HG02588 (cell line): ENCODE measurements at regions not wholly inside any gene's neighbourhood (a gene's known extent, or its start where the extent isn't known, plus 50 kb on each side); places are given as distances from the start of the nearest gene placed in this dataset.
"Not testable (repeated sequence)": the region's sequence is repeated elsewhere in the genome, so short reads cannot be mapped to it uniquely, and the experiment has no call there.

Experiments
- ATAC-seq: cut with Tn5 transposase; IDR thresholded peaks from one replicate; pipeline ENCODE4 v1.9.1; 2021; ENCODE audit warnings: mild to moderate bottlenecking, moderate library complexity; ENCODE audit not compliant: unreplicated experiment

DNA sequence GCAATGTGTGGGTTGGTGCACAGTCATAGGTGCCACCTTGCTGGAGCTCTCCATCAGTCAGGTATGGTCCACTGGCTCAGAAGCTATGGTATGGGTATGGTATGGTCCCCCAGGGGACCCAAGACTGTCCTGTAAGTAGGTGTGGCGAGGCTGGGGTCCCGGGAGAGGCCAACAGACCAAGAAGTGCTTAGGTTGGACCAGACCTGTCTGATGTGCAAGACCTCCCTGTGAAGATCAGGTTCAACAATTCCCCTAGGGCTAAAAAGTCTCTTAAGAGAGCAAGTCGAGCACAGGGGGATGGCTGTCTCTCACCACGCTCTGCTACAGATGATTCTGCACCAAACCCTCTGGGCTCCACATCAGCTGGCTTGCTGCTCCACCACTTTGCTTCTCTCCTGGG, 1145.0 kb downstream of the RPA4 start:
- no peak for ATAC-seq

DNA sequence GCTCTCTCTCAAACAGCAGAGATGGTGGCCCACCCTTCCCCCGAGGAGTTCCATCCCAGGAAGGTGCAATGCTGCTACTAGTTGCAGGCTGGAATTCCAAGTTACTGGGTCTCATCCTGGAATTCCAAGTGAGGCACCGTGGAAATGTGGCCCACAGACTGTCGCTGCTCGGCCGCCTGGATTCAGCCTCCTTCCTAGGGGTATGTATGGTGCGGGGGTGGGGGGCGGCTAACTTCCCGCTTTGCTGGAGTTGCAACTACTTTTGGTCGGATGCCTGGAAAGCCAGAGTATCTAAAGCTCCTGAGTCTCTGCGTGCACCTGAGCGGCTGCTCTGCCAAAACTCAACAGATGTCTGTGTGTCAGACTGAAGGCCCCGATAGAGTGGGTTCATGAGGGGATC, 1146.2 kb downstream of the RPA4 start:
- no peak for ATAC-seq

DNA sequence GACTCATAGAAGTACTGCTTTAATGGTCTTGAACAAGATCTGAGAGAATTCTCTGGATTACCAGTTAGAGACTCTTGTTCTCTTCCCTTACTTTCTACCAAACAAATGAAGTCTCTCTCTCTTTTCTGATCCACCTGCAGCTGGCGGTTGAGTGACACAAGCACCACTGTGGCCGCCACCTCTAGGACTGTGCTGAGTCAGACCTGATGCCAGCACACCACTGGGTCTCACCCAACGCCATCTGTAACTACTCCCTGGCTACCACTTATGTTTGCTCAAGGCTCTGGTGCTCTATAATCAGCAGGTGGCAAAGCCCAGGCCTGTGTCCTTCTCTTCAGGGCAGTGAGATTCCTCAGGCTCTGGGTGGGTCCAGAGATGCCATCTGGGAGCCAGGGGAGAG, 1173.5 kb downstream of the RPA4 start:
- no peak for ATAC-seq

DNA sequence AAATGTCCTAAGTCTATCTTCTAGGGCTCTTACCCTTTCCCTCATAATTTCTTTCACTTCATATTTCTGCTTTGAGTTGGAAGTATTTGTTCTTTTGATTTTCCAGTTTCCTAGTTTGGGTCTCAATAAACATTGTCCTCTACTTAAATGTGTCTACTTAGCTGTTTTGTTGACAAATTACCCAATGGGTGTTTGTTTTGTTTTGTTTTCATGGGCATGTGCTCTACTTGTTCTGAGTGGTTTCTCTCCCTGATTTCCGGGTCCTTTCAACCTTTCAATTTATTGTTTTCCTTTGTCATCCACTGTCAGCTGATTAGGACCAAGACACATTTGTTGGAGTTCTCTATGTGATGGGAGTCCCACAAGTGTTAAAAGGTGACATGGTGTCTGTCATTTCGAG, 1181.4 kb downstream of the RPA4 start:
- no peak for ATAC-seq

DNA sequence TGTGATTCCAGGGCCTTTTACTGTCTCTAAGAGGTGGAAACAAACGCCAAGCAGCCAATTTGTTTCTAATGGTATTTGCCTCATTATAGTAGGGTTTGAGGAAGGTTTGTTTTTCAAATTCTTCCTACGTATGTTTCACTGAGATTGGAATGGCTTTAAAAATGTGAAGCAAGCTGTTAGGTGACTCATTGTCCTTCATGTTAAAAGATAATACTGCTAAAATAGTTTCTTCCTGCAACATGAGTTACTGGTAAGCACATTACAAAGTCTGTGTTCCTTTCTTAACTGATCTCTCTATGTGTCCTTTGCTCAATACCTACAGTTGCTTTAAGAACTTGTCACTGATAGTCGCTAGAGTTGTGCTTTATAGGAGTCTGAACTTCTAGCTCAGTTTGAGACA, 1183.9 kb downstream of the RPA4 start:
- ATAC-seq, result no peak

DNA sequence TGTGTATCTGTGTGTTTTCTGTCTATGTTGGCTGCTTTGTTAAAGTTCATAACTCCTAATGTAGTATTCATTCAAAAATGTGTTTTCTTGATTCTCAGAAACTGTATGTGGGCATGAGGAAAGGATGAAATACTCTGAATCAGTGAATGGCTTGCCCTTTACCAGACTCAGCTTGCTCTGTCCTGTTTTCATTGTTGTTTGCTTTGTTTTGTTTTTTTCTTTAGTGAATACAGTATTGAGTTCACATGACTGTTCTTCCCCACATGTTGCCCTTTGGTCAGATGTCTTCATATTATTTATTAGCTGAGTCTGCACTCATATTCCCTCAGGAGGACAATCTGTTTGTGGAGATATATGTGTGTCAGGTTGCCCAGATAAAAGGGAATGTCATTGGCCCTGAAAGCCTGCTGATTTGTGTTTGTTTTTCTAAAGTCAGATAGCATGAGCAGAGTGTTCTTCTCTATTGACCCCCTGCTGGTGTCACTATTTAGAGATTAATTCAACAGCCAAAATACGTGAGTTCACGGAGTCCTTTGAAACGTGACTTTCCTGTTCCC, 1184.4 kb downstream of the RPA4 start:
- ATAC-seq, result no peak

DNA sequence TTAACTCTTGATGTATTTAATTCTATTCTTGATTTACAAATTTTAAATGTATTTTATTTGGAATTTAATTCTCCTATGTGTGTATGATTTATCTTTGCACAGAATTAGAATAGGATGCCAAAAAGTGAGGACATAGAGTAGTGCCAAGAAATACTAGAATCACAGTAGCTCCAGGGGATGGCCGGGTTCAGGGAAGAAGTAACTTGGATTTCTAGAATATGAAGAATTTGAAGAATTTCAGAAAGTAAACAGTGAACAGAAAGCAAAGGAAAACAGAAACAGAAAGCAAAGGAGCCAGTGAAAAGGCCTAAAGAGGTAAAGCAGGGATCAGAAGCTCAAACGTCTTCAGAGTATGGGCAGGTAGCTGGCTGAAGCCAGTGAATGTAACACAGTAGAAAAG, 1187.6 kb downstream of the RPA4 start:
- ATAC-seq, result no peak

DNA sequence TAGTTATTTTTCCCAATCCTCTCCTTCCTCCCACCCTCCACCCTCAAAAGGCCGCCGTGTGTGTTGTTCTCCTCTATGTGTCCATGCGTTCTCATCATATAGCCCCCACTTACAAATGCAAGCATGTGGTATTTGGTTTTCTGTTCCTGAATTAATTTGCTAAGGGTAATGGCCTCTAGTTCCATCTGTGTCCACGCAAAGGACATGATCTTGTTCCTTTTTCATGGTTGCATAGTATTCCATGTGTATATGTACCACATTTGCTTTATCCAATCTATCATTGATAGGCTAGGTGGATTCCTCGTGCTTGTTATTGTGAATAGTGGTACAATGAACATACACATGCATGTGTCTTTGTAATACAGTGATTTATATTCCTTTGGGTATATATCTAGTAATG, 1193.7 kb downstream of the RPA4 start:
- ATAC-seq, result no peak

DNA sequence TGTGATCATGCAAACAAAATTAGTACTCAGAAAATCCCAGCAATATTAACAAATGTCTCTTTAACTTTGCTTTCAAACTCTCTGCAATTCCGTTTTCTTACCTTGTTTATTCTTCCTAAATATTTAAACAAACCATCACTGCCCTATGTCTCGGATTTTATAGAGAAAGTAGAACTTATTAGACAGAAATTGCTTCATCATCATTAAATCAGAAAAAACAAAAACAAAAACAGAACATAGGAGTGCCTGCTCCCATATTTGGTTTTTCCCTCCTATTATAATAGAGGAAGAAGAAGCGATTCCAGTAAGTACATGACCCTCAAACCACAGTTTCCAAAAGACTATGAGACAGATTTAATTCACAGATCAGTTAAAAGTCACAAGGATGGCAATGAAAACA, 1228.0 kb downstream of the RPA4 start:
- no peak for ATAC-seq

DNA sequence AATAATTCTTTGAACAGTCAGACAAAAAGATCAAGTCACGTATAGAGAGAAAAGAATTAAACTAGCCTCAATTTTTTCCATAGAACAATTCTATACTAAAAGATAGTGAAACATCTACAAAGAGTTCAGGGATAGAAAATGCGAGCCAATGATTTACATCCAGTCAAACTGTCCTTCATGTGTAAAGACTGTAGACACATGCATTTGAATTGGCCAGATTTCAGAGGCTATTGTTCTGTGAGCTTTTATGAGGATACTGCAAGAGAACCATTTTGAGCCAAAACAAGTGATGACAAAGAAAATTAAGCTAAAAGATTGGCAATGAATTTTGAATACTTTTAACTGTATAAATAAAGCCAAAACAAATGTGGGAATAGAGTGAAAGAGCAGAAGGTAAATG, 1230.3 kb downstream of the RPA4 start:
- no peak for ATAC-seq

DNA sequence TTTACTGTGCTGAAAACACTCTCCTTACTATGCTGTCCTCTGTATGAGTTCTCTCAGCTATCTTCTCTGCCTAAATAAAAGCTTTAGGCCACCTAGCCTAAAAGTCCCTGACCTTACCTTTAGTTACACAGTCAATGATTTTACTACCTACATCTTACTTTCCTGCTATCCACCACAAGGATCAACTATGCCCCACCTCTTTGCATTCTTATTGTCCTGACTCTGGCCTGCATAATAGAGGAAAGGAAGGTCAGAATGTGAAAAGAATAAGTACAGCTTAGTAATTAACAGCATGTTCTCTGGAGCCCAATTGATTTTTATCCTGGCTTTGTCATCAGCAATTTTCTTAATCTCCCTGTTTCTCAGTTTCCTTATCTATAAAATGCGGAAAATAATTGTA, 1257.8 kb downstream of the RPA4 start:
- ATAC-seq, result no peak

DNA sequence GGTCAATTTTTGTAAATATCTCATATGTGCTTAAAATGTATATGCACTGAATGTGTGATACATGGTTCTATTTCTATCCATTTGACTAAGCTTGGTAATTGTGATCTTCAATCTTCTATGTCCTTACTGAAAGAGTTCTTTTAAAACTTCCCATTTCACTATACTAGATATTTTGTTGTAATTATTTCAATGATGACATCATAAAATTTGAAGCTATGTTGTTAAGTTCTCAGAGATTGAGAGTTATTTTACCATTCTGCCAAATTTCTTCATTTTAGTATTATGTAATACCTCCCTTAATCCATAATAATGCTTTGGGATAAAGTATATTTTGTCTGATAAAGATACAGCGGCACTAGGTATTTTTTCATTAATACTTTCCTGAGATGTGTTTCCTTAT, 1307.3 kb downstream of the RPA4 start:
- no peak for ATAC-seq

DNA sequence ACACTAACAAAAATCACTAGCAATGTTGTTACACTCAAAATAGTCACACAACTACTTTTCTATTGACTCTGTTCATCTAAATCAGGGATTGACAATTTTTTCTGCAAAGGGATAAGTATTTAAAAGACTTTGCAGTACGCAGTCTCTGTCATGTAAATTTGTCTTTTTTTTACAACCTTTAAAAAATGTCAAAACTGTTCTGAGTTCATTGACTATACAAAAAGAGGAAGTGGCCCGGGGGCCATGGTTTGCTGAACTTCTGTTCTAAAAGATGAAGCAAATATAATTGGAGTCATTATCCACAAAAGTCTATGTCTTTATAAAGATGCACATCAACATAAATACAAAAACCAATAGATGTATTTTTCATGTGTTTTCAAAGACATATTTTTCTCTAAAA, 1310.3 kb downstream of the RPA4 start:
- ATAC-seq, result no peak

DNA sequence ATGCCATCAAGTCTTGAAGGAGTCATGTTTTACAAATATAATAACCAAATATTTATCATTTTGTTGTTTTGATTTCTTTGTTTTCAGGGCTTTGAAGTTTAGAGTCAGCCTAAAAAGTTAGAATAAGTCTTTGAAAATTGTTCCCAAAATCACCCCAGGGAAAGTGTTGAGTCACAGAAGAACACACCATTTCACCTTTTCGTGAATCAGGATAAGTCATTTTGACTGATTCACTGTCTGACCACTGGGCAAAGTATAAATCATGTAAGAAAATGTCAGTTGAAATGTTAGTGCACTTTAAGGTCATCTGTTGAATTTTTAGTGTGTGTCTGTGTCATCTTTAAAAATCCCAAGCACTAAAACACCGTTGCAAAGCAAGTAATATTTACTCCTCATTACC, 1320.1 kb downstream of the RPA4 start:
- ATAC-seq, result no peak

DNA sequence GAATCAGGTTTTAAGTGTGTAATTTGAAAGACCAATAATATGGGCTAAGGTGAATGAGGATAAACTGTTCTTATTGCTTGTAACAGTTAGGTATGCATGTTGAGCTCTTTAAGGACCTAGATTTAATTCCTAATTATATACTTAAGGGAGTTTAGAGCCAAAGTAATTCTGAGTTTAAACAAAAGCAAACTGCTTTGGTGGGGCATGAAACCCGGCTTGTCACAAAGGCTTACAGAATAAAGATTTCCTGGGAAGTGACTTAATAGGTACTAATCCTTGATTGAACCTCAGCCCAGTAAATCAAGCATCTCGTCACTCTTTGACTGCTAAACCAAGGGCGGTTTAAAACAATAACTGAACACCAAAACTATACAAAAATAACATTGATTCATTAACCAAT, 1324.2 kb downstream of the RPA4 start:
- no peak for ATAC-seq

DNA sequence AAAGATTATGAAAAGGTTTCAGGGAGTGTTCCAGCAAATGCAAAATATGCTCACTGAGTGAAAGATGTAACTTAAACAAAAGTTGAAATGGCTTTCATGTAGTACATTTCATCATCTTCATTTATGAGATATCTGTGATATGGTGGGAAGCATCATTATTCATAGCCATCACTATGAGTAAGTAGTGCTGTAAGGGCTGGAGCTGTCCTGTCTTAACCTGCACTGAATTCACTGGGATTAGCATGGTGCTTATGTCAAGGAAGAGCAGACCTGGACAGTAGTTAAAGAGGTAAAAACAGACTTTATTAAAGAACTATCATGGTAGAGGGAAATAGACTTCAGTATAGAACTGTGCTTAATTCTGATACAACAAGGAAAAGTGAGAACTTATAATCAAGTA, 1347.3 kb downstream of the RPA4 start:
- ATAC-seq, result no peak

DNA sequence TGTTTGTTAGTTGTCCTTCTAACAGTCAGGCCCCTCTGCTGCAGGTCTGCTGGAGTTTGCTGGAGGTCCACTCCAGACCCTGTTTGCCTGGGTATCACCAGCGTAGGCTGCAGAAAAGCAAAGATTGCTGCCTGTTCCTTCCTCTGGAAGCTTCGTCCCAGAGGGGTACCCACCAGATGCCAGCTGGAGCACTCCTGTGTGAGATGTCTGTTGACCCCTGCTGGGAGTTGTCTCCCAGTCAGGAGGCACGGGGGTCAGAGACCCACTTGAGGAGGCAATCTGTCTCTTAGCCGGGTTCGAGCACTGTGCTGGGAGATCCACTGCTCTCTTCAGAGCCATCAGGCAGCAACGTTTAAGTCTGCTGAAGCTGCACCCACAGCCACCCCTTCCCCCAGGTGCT, 1356.4 kb downstream of the RPA4 start:
- not testable (repeated sequence) for ATAC-seq

DNA sequence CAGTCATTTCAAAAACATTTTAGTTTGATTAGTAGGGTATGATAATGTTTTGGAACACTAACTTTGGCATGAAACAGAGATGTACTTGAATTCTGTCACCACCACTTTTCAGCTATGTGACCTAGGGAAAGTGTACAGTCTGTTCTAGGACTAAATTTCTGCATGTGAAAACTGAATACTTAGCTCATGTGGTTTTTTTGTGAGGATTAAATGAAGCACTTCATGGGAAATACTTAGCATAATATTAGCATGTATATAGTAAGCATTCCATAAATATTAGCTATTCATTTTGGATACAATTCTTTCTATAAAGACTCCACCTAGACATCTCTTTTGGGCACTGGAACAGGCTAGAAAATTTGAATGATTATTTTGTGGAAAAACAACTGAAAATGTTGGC, 1379.4 kb downstream of the RPA4 start:
- no peak for ATAC-seq

DNA sequence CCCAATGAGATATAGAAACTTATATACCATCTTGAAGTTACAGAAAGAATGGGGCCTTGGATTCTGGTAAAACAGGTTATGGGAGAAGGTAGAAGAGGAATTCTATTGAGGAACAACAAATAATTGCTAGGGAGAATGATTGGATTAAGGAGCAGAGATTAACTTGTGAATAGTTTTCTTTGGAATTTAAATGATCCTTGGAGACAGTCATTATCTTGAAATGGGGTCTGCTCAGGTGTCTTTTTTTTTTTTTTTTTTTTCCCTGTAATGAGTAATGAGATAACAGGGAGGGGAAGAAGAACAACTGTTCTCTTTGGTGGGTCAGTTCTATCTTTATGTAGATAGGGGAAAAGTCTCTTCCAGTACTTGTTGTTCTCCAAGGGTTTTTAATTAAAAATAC, 1406.0 kb downstream of the RPA4 start:
- no peak for ATAC-seq

DNA sequence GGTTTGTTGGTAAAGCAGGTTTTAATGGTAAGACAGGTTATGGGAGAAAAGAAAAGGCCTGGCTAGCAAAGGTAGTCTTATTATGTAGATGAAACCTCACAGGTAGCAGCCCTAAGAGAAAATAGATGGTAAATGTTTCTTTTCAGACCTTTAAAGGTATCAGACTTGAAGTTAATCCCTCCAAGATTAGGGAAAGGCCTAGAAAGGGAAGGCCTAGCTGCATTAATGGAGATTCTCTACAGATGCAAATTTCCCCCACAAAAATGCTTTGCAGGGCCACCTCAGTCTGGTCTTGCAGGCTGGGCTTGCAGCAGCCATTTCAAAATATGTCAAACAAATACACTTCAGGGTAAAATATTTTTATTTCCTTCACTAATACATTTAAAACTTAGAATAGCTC, 1410.6 kb downstream of the RPA4 start:
- ATAC-seq, result no peak

DNA sequence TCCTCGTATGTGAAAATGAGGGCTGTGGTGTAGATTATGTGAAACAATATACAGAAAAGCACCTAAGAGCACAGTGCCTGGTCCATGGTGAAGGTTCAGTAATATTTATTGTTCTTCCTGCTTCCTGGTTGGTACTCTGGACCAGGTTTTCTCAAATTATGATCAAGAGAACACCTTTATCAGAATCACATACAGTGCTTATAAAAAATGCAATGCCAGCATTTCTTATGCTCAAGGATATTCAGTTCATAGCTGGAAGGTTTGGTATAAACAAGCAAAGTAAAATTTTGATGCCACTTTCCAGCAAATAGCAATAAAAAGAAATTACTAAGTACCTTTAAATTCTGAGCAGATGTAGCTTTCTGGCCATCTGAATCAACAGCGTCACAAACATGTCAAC, 1412.4 kb downstream of the RPA4 start:
- no peak for ATAC-seq

DNA sequence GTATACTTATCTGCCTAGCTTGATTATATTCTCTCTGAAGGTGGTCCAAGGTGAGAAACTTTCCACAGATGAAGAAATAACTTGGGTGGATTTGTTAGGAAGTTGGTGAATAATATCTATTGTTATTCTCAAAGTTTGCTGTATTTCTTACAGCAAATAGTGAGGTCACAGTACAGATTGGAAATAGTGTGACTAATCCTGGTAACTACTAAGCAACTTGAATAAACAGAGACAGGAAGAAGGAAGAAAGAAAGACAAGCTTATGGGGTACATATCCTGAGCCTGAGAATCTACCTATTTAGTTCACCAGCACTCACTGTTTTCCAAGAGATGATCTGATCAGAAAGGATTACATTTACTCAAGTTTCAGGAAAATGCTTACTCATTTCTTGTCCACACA, 1416.1 kb downstream of the RPA4 start:
- no peak for ATAC-seq

DNA sequence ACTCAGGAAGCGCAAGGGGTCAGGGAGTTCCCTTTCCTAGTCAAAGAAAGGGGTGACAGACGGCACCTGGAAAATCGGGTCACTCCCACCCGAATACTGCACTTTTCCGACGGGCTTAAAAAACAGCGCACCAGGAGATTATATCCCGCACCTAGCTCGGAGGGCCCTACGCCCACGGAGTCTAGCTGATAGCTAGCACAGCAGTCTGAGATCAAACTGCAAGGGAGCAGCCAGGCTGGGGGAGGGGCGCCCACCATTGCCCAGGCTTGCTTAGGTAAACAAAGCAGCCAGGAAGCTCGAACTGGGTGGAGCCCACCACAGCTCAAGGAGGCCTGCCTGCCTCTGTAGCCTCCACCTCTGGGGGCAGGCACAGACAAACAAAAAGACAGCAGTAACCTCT, 1416.8 kb downstream of the RPA4 start:
- ATAC-seq, result not testable (repeated sequence)

DNA sequence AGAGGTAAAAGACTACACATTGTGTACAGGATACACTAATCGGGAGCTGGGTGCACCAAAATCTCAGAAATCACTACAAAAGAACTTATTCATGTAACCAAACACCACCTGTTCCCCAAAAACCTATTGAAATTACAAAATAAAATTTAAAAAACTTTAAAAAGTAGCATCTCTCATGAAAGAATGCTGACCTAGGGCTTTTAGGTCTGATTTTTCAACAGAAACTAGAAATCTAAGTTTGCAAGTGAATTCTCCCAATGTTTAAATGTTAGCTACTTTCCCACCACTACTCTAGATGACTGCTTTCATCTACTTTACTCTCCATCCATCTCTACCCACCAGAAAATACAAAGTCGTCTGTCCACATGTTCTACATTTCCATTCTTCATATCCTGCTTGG, 1447.7 kb downstream of the RPA4 start:
- no peak for ATAC-seq
